ENCODE measurements at regions not wholly inside any gene's neighbourhood (a gene's known extent, or its start where the extent isn't known, plus 50 kb on each side); places are given as distances from the start of the nearest gene placed in this dataset.

GRCh38 chr11:29040489-29040888 is 932.3 kb downstream of the METTL15 start:
- Histone ChIP-seq H2AFZ (ENCODE audit: low read length) (no peak overlapping the region), H3K4me2 (ENCODE audit: low read depth, low read length, poor library complexity, severe bottlenecking) (no peak overlapping the region), H3K4me3 (ENCODE audit: low read length, poor library complexity, severe bottlenecking) (no peak overlapping the region), H3K9ac (ENCODE audit: low read depth, low read length, poor library complexity, severe bottlenecking) (no peak overlapping the region), H3K4me1 (ENCODE audit: insufficient read depth, low read length, poor library complexity, severe bottlenecking) (no peaks in the 10 kb centered on the region), H3K27me3 (ENCODE audit: insufficient read depth, low read length, poor library complexity, severe bottlenecking) (no peaks in the 10 kb centered on the region), H3K9me3 (ENCODE audit: insufficient read depth, low read depth, low read length) (no peaks in the 10 kb centered on the region), H3F3A (ENCODE audit: low read depth) (no peaks in the 10 kb centered on the region), H3K79me2 (ENCODE audit: insufficient read depth, low read length) (no peaks in the 10 kb centered on the region), H3K9me2 (replicated peaks; ENCODE audit: low read depth, low read length) (no peaks in the 10 kb centered on the region), H4K20me1 (ENCODE audit: insufficient read depth, low read length, poor library complexity, severe bottlenecking) (no peaks in the 10 kb centered on the region), H3K36me3 (ENCODE audit: insufficient read depth, low read length) (no peaks in the 10 kb centered on the region)
- TF ChIP-seq CTCF (conservative IDR thresholded peaks at IDR 0.05; ENCODE audit: low read length): no peak
- no peak for TF ChIP-seq EZH2phosphoT487 (IDR thresholded peaks at IDR 0.05; ENCODE audit: borderline replicate concordance)

- Histone ChIP-seq H3K9me2 (replicated peaks; ENCODE audit: low read depth, low read length) (no peaks in the 10 kb centered on the region), H2AFZ (ENCODE audit: low read length) (no peak overlapping the region), H3K4me1 (ENCODE audit: insufficient read depth, low read length, poor library complexity, severe bottlenecking) (no peaks in the 10 kb centered on the region), H3K9me3 (ENCODE audit: insufficient read depth, low read depth, low read length) (0 out of 2 replicates have a peak, but pooled peaks cover 10% of the 10 kb centered on the region), H3K4me3 (ENCODE audit: low read length, poor library complexity, severe bottlenecking) (no peak overlapping the region), H3K9ac (ENCODE audit: low read depth, low read length, poor library complexity, severe bottlenecking) (no peak overlapping the region), H3F3A (ENCODE audit: low read depth) (no peaks in the 10 kb centered on the region), H4K20me1 (ENCODE audit: insufficient read depth, low read length, poor library complexity, severe bottlenecking) (no peaks in the 10 kb centered on the region), H3K79me2 (ENCODE audit: insufficient read depth, low read length) (no peaks in the 10 kb centered on the region), H3K4me2 (ENCODE audit: low read depth, low read length, poor library complexity, severe bottlenecking) (no peak overlapping the region), H3K36me3 (ENCODE audit: insufficient read depth, low read length) (no peaks in the 10 kb centered on the region), H3K27me3 (ENCODE audit: insufficient read depth, low read length, poor library complexity, severe bottlenecking) (no peaks in the 10 kb centered on the region)
- no peak for TF ChIP-seq EZH2phosphoT487 (IDR thresholded peaks at IDR 0.05; ENCODE audit: borderline replicate concordance)
- no peak for TF ChIP-seq CTCF (conservative IDR thresholded peaks at IDR 0.05; ENCODE audit: low read length)
Measured at GRCh38 chr11:29032384-29033149, 924.4 kb downstream of the METTL15 start.

- H3K4me2 ChIP-seq (ENCODE audit: low read depth, low read length, poor library complexity, severe bottlenecking): no peak overlapping the region
- H3K27me3 ChIP-seq (ENCODE audit: insufficient read depth, low read length, poor library complexity, severe bottlenecking): no peaks in the 10 kb centered on the region
- H3K4me3 ChIP-seq (ENCODE audit: low read length, poor library complexity, severe bottlenecking): no peak overlapping the region
- 0 out of 2 replicates have a peak, but pooled peaks cover 10% of the 10 kb centered on the region for H3K9me3 ChIP-seq (ENCODE audit: insufficient read depth, low read depth, low read length)
- no peaks in the 10 kb centered on the region for H3K36me3 ChIP-seq (ENCODE audit: insufficient read depth, low read length)
- no peaks in the 10 kb centered on the region for H3K9me2 ChIP-seq (replicated peaks; ENCODE audit: low read depth, low read length)
- no peak overlapping the region for H3K9ac ChIP-seq (ENCODE audit: low read depth, low read length, poor library complexity, severe bottlenecking)
- H3K4me1 ChIP-seq (ENCODE audit: insufficient read depth, low read length, poor library complexity, severe bottlenecking): no peaks in the 10 kb centered on the region
- H2AFZ ChIP-seq (ENCODE audit: low read length): no peak overlapping the region
- no peaks in the 10 kb centered on the region for H4K20me1 ChIP-seq (ENCODE audit: insufficient read depth, low read length, poor library complexity, severe bottlenecking)
- H3F3A ChIP-seq (ENCODE audit: low read depth): no peaks in the 10 kb centered on the region
- TF ChIP-seq CTCF (conservative IDR thresholded peaks at IDR 0.05; ENCODE audit: low read length) (no peak), EZH2phosphoT487 (IDR thresholded peaks at IDR 0.05; ENCODE audit: borderline replicate concordance) (no peak)
- no peaks in the 10 kb centered on the region for H3K79me2 ChIP-seq (ENCODE audit: insufficient read depth, low read length)
Measured at GRCh38 chr11:29029452-29029851, 921.3 kb downstream of the METTL15 start.

Measured in Loucy (cell line).